Activated T-helper 17 cell treated with anti-CD3 and anti-CD28 coated beads, Interleukin-2, amount 50 U/mL, for 72 hours (primary cell): ENCODE measurements at regions not wholly inside any gene's neighbourhood (a gene's known extent, or its start where the extent isn't known, plus 50 kb on each side); places are given as distances from the start of the nearest gene placed in this dataset.
A peak's percentile ranks its signal among the peaks of the same experiment; 100 is the strongest.
"Not testable (repeated sequence)": the region's sequence is repeated elsewhere in the genome, so short reads cannot be mapped to it uniquely, and the experiment has no call there.

Source experiments
- ATAC-seq: fragments of 150-1000 bp; cut with Tn5 transposase; replicated peaks from 2 replicates; pipeline ENCODE4 v1.10.0; 2021; ENCODE audit warnings: mild to moderate bottlenecking, moderate library complexity
- H3K27ac Mint-ChIP-seq: one replicate; pipeline ENCODE4 v1.8.0; 2022; ENCODE audit warnings: mixed read lengths
- H3K27me3 Mint-ChIP-seq: one replicate; pipeline ENCODE4 v1.8.0; 2022; ENCODE audit warnings: mixed read lengths
- H3K36me3 Mint-ChIP-seq: one replicate; pipeline ENCODE4 v1.8.0; 2022; ENCODE audit warnings: low read depth, mild to moderate bottlenecking, mixed read lengths
- H3K4me1 Mint-ChIP-seq: one replicate; pipeline ENCODE4 v1.8.0; 2022; ENCODE audit warnings: mixed read lengths
- H3K4me3 Mint-ChIP-seq: one replicate; pipeline ENCODE4 v1.8.0; 2022; ENCODE audit warnings: mild to moderate bottlenecking, mixed read lengths
- H3K9me3 Mint-ChIP-seq: one replicate; pipeline ENCODE4 v1.8.0; 2022; ENCODE audit warnings: mixed read lengths

DNA sequence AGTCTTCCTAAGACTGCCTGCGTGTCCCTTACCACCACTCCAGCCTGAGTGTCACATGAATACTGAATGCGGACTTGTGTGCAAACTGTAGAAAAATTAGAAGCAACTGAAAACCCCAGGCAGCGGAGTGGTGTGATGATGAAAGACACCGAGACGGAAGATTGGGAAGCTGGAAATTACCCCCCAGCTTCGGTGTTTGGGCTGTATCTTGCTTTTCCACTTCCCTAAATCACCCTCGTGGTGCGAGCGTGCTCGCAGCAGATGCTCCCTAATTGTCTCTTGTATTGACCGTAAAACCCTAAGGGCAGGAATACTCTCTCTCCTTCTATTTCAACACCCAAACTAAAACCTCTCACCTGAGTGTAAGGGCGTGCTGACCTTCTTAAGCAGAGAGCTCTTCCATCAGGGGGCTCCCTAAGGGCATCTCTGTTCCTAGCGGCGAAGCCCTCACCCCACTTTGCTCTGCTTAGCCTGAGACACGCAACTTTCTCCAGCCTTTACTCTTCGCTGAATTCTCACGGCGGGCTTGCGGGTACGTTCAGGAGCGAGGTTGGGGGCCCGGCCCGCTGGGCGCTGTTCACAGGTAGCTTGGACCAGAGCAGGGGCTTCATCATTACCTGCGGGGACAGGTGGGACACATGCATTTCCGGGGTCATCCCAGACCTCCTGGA is 62.4 kb downstream of the CRYBB2 start:
- peak overlapping the region; percentile 19 for H3K4me3 Mint-ChIP-seq
- H3K27me3 Mint-ChIP-seq: peaks cover 60% of the 10 kb centered on the region
- H3K4me1 Mint-ChIP-seq: peaks cover 4% of the 10 kb centered on the region
- no peaks in the 10 kb centered on the region for H3K9me3 Mint-ChIP-seq
- no peaks in the 10 kb centered on the region for H3K36me3 Mint-ChIP-seq
- no peak for ATAC-seq
- H3K27ac Mint-ChIP-seq: no peak overlapping the region

DNA sequence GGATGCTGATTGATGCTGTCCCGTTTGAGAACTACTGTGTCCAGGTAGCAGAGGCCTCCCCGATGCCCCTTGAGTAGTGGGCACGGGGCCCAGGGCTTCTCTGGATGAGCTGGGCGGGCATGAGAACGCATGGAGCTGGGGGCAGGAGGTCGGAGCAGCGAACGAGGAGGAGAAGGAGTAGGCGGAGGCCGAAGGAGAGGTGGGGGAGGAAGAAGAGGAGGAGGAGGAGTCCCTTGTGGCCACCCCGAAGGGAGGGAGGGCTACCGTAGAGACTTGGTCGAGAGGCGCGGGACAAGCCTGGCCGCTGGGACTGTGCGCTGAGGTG is 62.9 kb downstream of the CRYBB2 start:
- Mint-ChIP-seq H3K36me3 (no peaks in the 10 kb centered on the region), H3K4me1 (peaks cover 4% of the 10 kb centered on the region), H3K4me3 (peak overlapping the region; percentile 19), H3K27ac (no peak overlapping the region), H3K27me3 (peaks cover 64% of the 10 kb centered on the region), H3K9me3 (no peaks in the 10 kb centered on the region)
- ATAC-seq: no peak

DNA sequence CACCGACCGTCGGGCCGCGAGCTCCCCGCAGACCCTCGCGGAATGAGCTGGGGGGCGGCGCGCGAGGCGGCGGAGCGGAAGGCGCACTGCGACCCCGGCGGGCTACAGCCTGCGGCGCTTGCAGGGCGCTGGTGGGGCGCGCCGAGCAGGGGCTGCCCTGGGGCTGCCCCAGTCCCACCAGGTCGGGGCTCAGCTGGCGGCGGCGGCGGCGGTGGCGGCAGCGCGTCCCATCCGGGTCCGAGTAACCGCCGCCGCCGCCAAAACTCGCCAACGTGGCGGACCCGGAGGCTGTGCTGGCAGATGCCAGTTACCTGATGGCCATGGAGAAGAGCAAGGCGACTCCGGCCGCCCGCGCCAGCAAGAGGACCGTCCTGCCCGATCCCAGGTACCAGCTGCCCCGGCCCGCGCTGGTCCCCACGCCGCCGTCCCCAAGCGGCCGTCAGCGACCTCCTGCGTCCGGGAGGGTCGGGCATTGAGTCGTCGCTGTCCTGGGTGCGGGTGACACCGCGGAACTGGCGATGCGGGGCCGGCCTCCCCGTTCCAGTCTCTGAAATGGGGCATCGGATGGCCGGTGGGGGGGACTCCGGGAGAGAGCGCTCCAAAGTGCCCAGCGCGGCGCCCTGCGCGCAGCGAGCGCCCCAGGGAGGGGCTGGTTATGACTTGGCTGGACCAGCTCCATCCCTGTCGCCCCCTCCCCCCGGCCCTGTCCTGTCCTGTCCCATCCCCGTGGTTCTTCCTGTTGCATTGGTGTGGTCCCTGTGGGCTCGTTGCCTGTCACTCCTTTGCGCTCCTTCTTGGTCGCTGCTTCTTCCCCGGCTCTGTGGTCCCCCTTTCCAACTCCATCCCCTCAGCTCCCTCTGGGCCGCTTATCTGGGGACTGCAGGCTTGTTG is 63.5 kb downstream of the CRYBB2 start:
- Mint-ChIP-seq H3K4me3 (no peak overlapping the region), H3K27me3 (peaks cover 64% of the 10 kb centered on the region), H3K9me3 (no peaks in the 10 kb centered on the region), H3K4me1 (peaks cover 4% of the 10 kb centered on the region), H3K27ac (no peak overlapping the region), H3K36me3 (no peaks in the 10 kb centered on the region)
- ATAC-seq: no peak

DNA sequence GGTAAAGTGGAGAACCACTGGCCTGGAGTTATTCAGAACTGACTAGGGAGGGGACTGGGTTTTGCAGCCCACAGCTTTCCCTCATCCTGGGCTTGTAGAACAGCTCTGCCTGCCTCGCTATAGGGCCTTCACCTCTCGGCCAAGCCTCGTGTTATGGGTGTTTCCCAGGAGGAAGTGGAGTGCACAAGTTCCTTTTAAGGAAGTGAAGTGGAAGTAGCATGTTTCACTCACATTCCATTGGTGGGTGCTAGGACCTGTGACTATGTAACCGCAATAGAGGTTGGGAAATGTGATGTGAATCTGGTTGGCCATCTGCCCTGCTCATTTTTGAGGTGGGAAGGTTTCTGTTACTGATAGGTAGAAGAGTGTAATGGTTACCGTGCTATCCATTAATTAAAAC is 69.0 kb downstream of the CRYBB2 start:
- not testable (repeated sequence) for H3K4me1 Mint-ChIP-seq, H3K27ac Mint-ChIP-seq, H3K4me3 Mint-ChIP-seq, H3K9me3 Mint-ChIP-seq, ATAC-seq, H3K36me3 Mint-ChIP-seq
- H3K27me3 Mint-ChIP-seq: peaks cover 34% of the 10 kb centered on the region

DNA sequence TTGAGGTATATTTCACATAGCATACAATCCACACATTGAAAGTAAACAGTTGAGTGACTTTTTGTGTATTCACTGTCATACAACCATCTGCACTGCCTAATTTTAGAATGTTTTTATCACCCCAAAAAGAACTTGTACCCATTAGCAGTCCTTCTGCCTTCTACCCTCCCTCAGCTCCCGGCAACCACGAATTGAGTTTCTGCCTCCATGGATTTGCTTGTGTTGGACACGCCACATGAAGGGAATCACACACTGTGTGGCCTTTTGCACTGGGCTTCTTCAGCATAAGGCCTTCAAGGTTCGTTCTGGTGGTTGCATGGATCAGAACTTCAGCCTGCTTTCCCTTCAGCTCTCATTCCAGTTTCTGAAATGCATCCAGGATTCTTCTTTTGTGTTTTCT is 82.5 kb downstream of the CRYBB2 start:
- peaks cover 25% of the 10 kb centered on the region for H3K27me3 Mint-ChIP-seq
- not testable (repeated sequence) for H3K4me3 Mint-ChIP-seq, H3K36me3 Mint-ChIP-seq, H3K9me3 Mint-ChIP-seq, H3K27ac Mint-ChIP-seq, H3K4me1 Mint-ChIP-seq, ATAC-seq

DNA sequence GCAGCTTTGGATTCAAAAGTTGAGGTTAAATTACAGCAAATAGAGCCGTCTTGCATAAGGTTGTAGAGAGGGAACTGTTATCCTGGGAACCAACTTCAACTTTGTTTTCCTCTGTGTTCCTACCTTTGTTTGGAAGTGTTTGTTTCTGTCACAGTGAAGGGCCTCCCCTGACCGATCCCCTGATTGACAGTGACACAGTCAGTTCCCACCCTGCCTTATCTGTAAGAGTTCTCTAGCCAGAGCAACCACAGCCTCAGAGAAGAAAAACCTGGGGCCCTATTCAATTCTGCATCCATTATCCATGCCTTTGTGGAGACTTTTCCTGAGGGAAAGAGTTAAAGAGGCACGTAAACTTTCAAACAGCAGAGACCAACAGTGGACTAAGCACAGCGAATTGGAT is 90.1 kb downstream of the CRYBB2 start:
- not testable (repeated sequence) for H3K9me3 Mint-ChIP-seq, H3K27ac Mint-ChIP-seq, H3K36me3 Mint-ChIP-seq, H3K4me3 Mint-ChIP-seq, ATAC-seq, H3K4me1 Mint-ChIP-seq
- peaks cover 26% of the 10 kb centered on the region for H3K27me3 Mint-ChIP-seq

DNA sequence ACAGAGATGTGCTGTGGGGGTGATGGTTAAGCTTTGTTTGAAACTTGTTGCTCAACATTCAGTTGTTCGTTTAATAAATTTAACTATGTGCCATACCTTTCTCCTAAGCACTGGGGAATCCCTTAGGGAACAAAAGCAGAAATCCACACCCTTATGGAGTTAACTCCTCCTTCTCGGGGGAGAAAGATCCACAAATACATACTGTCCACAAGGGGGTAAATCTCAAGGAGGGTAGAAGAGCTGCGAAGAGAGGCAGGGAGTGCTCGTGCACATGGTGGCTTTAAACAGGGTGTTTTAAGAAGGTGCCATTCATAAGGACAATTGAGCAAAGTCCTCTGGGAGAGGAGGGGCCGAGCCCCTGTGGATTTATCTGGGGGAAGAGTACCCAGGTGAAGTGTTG is 92.5 kb downstream of the CRYBB2 start:
- not testable (repeated sequence) for H3K9me3 Mint-ChIP-seq, ATAC-seq, H3K4me1 Mint-ChIP-seq, H3K36me3 Mint-ChIP-seq, H3K4me3 Mint-ChIP-seq, H3K27ac Mint-ChIP-seq
- peaks cover 26% of the 10 kb centered on the region for H3K27me3 Mint-ChIP-seq

DNA sequence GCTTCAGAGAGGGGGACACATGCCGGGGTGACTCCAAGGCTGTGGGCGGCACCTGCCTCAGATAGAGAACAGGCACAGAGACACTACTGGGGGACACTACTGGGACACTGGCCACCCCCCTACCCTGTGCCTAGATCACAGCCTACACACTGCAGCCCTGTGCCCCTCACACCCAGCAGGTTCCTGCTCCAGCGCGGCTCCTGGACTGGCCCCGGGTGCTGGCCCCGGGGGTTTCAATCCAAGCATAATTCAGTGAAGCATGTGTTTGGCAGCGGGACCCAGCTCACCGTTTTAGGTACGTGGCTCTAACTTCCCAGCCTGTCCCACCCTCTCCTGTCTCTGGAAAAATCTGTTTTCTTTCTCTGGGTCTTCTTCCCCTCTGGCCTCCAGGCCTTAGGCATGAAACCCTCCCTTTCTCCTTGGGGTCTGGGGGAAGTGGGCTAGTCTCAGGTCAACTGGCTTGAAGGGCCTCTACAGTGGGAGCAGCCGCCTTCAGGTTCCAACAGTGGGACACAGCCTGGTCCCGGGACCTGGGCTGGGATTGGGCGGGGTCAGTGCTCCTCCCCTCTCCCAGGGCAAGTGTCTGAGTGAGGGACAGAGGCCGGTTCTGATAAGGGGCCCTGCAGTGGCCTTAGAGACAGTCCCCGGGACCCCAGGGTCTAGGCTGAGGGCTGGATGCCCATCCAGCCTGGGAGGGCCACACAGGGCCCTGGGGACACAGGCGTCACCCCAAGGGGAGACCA is 98.8 kb downstream of the CRYBB2 start:
- Mint-ChIP-seq H3K27me3 (peaks cover 8% of the 10 kb centered on the region), H3K27ac (no peak overlapping the region), H3K4me1 (no peaks in the 10 kb centered on the region), H3K9me3 (no peaks in the 10 kb centered on the region), H3K36me3 (no peaks in the 10 kb centered on the region), H3K4me3 (no peak overlapping the region)
- no peak for ATAC-seq

DNA sequence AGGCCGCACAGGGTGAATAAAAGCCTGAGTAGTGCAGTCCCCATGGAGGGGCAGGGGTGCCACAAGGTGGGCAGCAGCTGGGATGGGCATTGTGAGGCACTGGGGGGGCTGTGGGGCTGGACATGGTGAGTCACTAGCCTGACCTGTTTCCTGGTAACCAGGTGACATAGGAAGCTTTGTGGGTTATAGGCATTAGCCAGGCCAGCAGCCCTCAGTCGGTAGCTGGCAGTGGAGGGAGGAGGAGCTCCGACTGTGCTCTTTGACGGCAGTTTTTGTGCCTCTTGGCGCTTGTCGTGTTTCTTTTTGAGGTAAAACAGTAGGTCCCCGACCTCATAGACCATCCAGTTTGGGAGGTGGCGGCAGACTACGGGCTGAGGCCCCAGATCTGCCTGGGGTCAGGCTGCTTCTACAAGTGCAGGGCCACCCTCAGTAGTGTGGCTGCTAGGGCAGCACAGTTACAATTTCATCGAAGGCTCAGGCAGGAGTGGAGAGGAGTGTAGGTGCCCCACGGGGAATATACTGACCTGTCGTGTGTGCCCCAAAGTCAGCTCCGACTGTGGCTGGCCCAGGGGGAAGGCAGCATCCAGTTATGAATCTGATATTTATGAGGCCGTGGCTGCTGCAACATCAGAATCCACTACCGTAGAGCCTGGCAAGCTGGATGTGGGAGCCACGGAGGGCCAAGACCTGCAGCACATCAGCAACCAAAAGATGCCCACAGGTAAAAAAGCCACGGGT is 107.7 kb downstream of the CRYBB2 start:
- no peak for ATAC-seq
- H3K4me1 Mint-ChIP-seq: no peaks in the 10 kb centered on the region
- no peaks in the 10 kb centered on the region for H3K36me3 Mint-ChIP-seq
- H3K9me3 Mint-ChIP-seq: no peaks in the 10 kb centered on the region
- H3K4me3 Mint-ChIP-seq: no peak overlapping the region
- peaks cover 11% of the 10 kb centered on the region for H3K27me3 Mint-ChIP-seq
- H3K27ac Mint-ChIP-seq: no peak overlapping the region

DNA sequence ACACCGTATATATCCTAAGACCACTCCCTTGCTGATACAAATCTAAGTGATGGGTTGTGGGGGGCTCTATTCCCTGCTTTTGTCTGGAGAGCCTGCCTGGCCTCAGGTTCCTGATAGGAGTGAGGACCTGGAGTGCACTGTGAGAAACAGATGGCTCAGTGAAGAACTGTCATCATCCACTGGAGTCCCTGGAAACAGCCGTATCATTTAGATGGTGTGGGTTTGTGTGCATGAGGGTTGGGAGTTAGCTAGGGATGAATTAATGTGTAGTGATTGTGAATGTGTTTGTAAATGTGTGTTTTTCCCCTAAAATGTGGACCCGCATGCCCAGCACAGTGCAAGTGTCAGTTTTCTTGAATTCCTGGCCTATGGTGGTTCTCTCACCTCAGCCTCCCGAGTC is 111.6 kb downstream of the CRYBB2 start:
- H3K4me1 Mint-ChIP-seq: no peaks in the 10 kb centered on the region
- H3K9me3 Mint-ChIP-seq: peaks cover 4% of the 10 kb centered on the region
- ATAC-seq: no peak
- H3K36me3 Mint-ChIP-seq: no peaks in the 10 kb centered on the region
- H3K27ac Mint-ChIP-seq: no peak overlapping the region
- H3K27me3 Mint-ChIP-seq: peaks cover 11% of the 10 kb centered on the region
- H3K4me3 Mint-ChIP-seq: no peak overlapping the region

DNA sequence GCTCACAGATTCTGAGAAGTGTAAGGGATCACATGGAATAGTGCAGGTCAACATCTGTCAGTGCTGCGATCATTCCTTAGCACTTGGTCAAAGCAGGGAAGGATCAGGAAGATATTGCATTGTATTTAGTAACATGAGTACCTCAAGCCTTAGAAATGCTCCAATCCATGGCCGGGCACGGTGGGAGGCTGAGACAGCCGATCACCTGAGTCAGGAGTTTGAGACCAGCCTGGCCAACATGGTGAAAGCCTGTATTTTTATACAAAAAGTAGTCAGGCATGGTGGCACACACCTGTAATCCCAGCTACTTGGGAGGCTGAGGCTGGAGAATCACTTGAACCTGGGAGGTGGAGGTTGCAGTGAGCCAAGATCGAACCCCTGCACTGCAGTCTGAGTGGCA is 112.5 kb downstream of the CRYBB2 start:
- H3K9me3 Mint-ChIP-seq, H3K36me3 Mint-ChIP-seq, H3K4me3 Mint-ChIP-seq, ATAC-seq, H3K4me1 Mint-ChIP-seq, H3K27ac Mint-ChIP-seq: not testable (repeated sequence)
- H3K27me3 Mint-ChIP-seq: peaks cover 11% of the 10 kb centered on the region

DNA sequence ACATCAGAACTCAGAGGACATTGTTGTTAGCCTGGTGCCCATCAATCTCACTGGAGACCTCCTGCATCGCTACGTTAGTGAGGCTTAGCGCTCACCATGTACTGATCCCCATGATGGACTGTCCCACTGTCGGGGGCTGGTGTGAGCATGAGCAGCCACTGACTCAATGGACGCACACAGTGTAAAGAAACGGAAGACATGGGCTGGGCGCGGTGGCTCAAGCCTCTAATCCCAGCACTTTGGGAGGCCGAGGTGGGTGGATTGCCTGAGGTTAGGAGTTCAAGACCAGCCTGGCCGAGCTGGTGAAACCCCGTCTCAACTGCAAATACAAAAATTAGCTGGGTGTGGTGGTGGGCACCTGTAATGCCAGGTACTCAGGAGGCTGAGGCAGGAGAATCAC is 112.9 kb downstream of the CRYBB2 start:
- no peaks in the 10 kb centered on the region for H3K36me3 Mint-ChIP-seq
- no peak overlapping the region for H3K4me3 Mint-ChIP-seq
- no peak for ATAC-seq
- H3K27me3 Mint-ChIP-seq: peaks cover 11% of the 10 kb centered on the region
- no peaks in the 10 kb centered on the region for H3K4me1 Mint-ChIP-seq
- H3K9me3 Mint-ChIP-seq: peaks cover 12% of the 10 kb centered on the region
- no peak overlapping the region for H3K27ac Mint-ChIP-seq

DNA sequence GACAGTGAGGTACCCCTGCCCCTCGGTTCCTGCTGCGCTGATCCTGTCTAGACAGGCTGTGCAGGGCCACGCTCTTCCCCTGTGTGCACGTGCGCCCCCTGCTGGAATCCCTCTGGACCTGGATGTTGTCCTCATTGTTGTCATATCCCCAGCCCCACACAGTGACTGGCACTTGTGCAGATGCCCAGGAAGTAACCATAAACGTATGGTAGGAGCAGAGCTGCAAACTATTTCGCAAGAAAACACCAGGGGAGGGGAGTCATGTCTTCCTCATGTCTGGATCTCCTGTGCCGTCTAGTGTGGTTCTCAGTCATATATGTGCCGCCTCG is 114.7 kb downstream of the CRYBB2 start:
- no peaks in the 10 kb centered on the region for H3K4me1 Mint-ChIP-seq
- ATAC-seq: peak; percentile 74
- H3K27me3 Mint-ChIP-seq: peaks cover 11% of the 10 kb centered on the region
- H3K36me3 Mint-ChIP-seq: no peaks in the 10 kb centered on the region
- no peak overlapping the region for H3K27ac Mint-ChIP-seq
- peaks cover 13% of the 10 kb centered on the region for H3K9me3 Mint-ChIP-seq
- H3K4me3 Mint-ChIP-seq: no peak overlapping the region

DNA sequence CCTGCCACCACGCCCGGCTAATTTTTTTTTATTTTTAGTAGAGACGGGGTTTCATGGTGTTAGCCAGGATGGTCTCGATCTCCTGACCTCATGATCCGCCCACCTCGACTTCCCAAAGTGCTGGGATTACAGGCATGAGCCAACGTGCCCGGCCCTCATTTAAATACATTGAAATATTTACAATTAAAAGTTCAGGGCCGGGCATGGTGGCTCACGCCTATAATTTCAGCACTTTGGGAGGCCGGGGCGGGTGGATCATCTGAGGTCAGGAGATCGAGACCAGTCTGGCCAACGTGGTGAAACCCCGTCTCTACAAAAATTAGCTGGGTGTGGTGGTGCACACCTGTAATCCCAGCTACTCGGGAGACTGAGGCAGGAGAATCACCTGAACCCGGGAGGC is 115.2 kb downstream of the CRYBB2 start:
- H3K4me1 Mint-ChIP-seq, H3K36me3 Mint-ChIP-seq, ATAC-seq, H3K4me3 Mint-ChIP-seq, H3K27ac Mint-ChIP-seq: not testable (repeated sequence)
- peaks cover 11% of the 10 kb centered on the region for H3K27me3 Mint-ChIP-seq
- H3K9me3 Mint-ChIP-seq: peaks cover 13% of the 10 kb centered on the region
